Erythroblast (primary cell): ENCODE measurements at regions not wholly inside any gene's neighbourhood (a gene's known extent, or its start where the extent isn't known, plus 50 kb on each side); places are given as distances from the start of the nearest gene placed in this dataset.

ENCODE experiments used
- DNase-seq, 2 experiments: peaks; one replicate each; lab custom pipeline; 2025; lab: John Stamatoyannopoulos, UW
- GATA1 ChIP-seq: IDR thresholded peaks from 2 replicates; pipeline ENCODE4 v1.6.1; 2011; ENCODE audit warnings: low read depth, mild to moderate bottlenecking, control low read depth, low read length, moderate library complexity
- POLR2A ChIP-seq: IDR thresholded peaks from 2 replicates; pipeline ENCODE4 v1.6.1; 2011; ENCODE audit warnings: mild to moderate bottlenecking, low read length

- TF ChIP-seq GATA1 (no peak), POLR2A (no peak)
- DNase-seq: no peak
Observed at GRCh38 chr16:54724346-54724925, 206.2 kb upstream of the IRX5 start.

- TF ChIP-seq GATA1 (no peak), POLR2A (no peak)
Observed at GRCh38 chr16:54722210-54722676, 208.4 kb upstream of the IRX5 start.

GRCh38 chr16:54720259-54720658, 210.4 kb upstream of the IRX5 start:
- no peak for DNase-seq
- TF ChIP-seq GATA1: no peak
- no peak for TF ChIP-seq POLR2A

More at GRCh38 chr16:54722210-54722676, 208.4 kb upstream of the IRX5 start:
- no peak for DNase-seq

GRCh38 chr16:54719624-54720023, 211.0 kb upstream of the IRX5 start:
- TF ChIP-seq GATA1 (no peak), POLR2A (no peak)

GRCh38 chr16:54718376-54718775, 212.3 kb upstream of the IRX5 start:
- TF ChIP-seq GATA1 (no peak), POLR2A (no peak)
- no peak for DNase-seq

More at GRCh38 chr16:54719624-54720023, 211.0 kb upstream of the IRX5 start:
- DNase-seq: no peak

- DNase-seq: no peak
- TF ChIP-seq GATA1: no peak
- no peak for TF ChIP-seq POLR2A
Observed at GRCh38 chr16:54715011-54715410, 215.7 kb upstream of the IRX5 start.

- no peak for TF ChIP-seq POLR2A
- TF ChIP-seq GATA1: no peak
Observed at GRCh38 chr16:54712866-54713265, 217.8 kb upstream of the IRX5 start.

GRCh38 chr16:54707813-54708212, 222.9 kb upstream of the IRX5 start:
- no peak for DNase-seq
- no peak for TF ChIP-seq POLR2A
- TF ChIP-seq GATA1: no peak

More at GRCh38 chr16:54712866-54713265, 217.8 kb upstream of the IRX5 start:
- no peak for DNase-seq

GRCh38 chr16:54706406-54706805, 224.3 kb upstream of the IRX5 start:
- DNase-seq: no peak
- TF ChIP-seq GATA1 (no peak), POLR2A (no peak)

- no peak for DNase-seq
- TF ChIP-seq GATA1 (no peak), POLR2A (no peak)
Observed at GRCh38 chr16:54703339-54703738, 227.3 kb upstream of the IRX5 start.

GRCh38 chr16:54699656-54700055, 231.0 kb upstream of the IRX5 start:
- DNase-seq: no peak
- TF ChIP-seq POLR2A (no peak), GATA1 (no peak)

GRCh38 chr16:54697677-54698076, 233.0 kb upstream of the IRX5 start:
- no peak for DNase-seq
- TF ChIP-seq POLR2A: no peak
- no peak for TF ChIP-seq GATA1

- no peak for DNase-seq
- TF ChIP-seq POLR2A (no peak), GATA1 (no peak)
Observed at GRCh38 chr16:54696970-54697369, 233.7 kb upstream of the IRX5 start.

- no peak for TF ChIP-seq GATA1
- no peak for TF ChIP-seq POLR2A
- DNase-seq: no peak
Observed at GRCh38 chr16:54696522-54696921, 234.1 kb upstream of the IRX5 start.

- TF ChIP-seq POLR2A: no peak
- TF ChIP-seq GATA1: no peak
Observed at GRCh38 chr16:54694651-54695050, 236.0 kb upstream of the IRX5 start.

More at GRCh38 chr16:54694651-54695050, 236.0 kb upstream of the IRX5 start:
- DNase-seq: no peak
